Lung (tissue), 11 donors: ENCODE measurements at regions not wholly inside any gene's neighbourhood (a gene's known extent, or its start where the extent isn't known, plus 50 kb on each side); places are given as distances from the start of the nearest gene placed in this dataset.

Experiments used
- ATAC-seq: fragments of 200-7000 bp; cut with Tn5 transposase; one replicate; pipeline ENCODE4 v1.9.1; 2020; ENCODE audit warnings: moderate number of reproducible peaks; ENCODE audit not compliant: insufficient read depth, low FRiP score
- DNase-seq, 3 donors: peaks; one replicate each; pipeline ENCODE4 v3.0.0-alpha.2; 2013 to 2017
- H3K27ac ChIP-seq, 2 donors: one replicate each; pipeline ENCODE4 v1.5.1; 2013; ENCODE audit warnings: mild to moderate bottlenecking in 2 of 2, moderate library complexity in 2 of 2, control low read depth in 1 of 2, inconsistent platforms in 1 of 2, low read depth in 1 of 2, low read length in 1 of 2
- H3K27me3 ChIP-seq, 3 donors: one replicate each; pipeline ENCODE4 v1.5.1; 2013; ENCODE audit warnings: low read length in 2 of 3; ENCODE audit not compliant: control insufficient read depth in 3 of 3, insufficient read depth in 3 of 3
- H3K36me3 ChIP-seq, 4 donors: one replicate each; pipeline ENCODE4 v1.5.1; 2013; ENCODE audit warnings: low read length in 4 of 4, mild to moderate bottlenecking in 1 of 4, moderate library complexity in 1 of 4; ENCODE audit not compliant: control insufficient read depth in 4 of 4, insufficient read depth in 4 of 4
- H3K4me1 ChIP-seq, 5 donors: one replicate each; pipeline ENCODE4 v1.5.1; 2013; ENCODE audit warnings: low read length in 5 of 5, mild to moderate bottlenecking in 2 of 5, moderate library complexity in 1 of 5; ENCODE audit not compliant: control insufficient read depth in 5 of 5, insufficient read depth in 5 of 5
- H3K4me3 ChIP-seq: one replicate; pipeline ENCODE4 v1.5.1; 2013; ENCODE audit warnings: mild to moderate bottlenecking, control low read depth, moderate library complexity
- H3K9ac ChIP-seq, 2 donors: one replicate each; pipeline ENCODE4 v1.5.1; 2013; ENCODE audit warnings: low read length in 2 of 2, control low read depth in 1 of 2; ENCODE audit not compliant: insufficient read depth in 1 of 2
- H3K9me3 ChIP-seq, 4 donors: one replicate each; pipeline ENCODE4 v1.5.1; 2013; ENCODE audit warnings: low read length in 3 of 4, mild to moderate bottlenecking in 1 of 4, moderate library complexity in 1 of 4; ENCODE audit not compliant: control insufficient read depth in 4 of 4, insufficient read depth in 3 of 4
- CTCF ChIP-seq: IDR thresholded peaks from 2 replicates; pipeline ENCODE4 v1.5.1; 2012; ENCODE audit warnings: mild to moderate bottlenecking; ENCODE audit errors: control extremely low read depth, extremely low read depth
- WGBS, 2 donors: extraction: QIAGEN DNeasy Blood & Tissue Kit; methylation state at CpG; one replicate each; pipeline ENCODE4 v1.1.7; 2013; 5-methylcytosine and 5-hydroxymethylcytosine counted together
- donor health status: control.
- donor health status: control.
- donor health status: Bipolar disorder and iron deficiency.
- donor health status: healthy.
- donor health status: DM: yes; HTN: yes; CAD: no.

- no peak for ATAC-seq
- Histone ChIP-seq H3K27me3 (peaks cover 0 to 10% (median 6%) of the 10 kb centered on the region in 3 donors), H3K9me3 (peaks cover 0 to 2% (median 0%) of the 10 kb centered on the region in 4 donors), H3K4me3 (no peak overlapping the region), H3K27ac (no peak overlapping the region), H3K9ac (no peak overlapping the region), H3K36me3 (no peaks in the 10 kb centered on the region), H3K4me1 (peaks cover 0 to 18% (median 0%) of the 10 kb centered on the region in 5 donors)
- no peak for TF ChIP-seq CTCF
- DNase-seq = no peak
- 78 to 84% methylated on average over 6 of the region's 6 CpGs for WGBS, 2 donors
These were observed 255.7 kb downstream of the BUB3 start for GRCh38 chr10:123409884-123410283.

- no peaks in the 10 kb centered on the region for H3K36me3 ChIP-seq
- no peak overlapping the region for H3K4me3 ChIP-seq
- H3K9me3 ChIP-seq = peaks cover 0 to 2% (median 0%) of the 10 kb centered on the region in 4 donors
- peaks cover 0 to 14% (median 6%) of the 10 kb centered on the region in 3 donors for H3K27me3 ChIP-seq
- no peak for TF ChIP-seq CTCF
- 93% methylated on average over 2 of the region's 2 CpGs for WGBS, 2 donors
- peaks cover 0 to 18% (median 0%) of the 10 kb centered on the region in 5 donors for H3K4me1 ChIP-seq
- DNase-seq = no peak
- no peak for ATAC-seq
- H3K27ac ChIP-seq = no peak overlapping the region
- H3K9ac ChIP-seq = no peak overlapping the region
These were observed 252.8 kb upstream of the GPR26 start for GRCh38 chr10:123413353-123413752.

DNA sequence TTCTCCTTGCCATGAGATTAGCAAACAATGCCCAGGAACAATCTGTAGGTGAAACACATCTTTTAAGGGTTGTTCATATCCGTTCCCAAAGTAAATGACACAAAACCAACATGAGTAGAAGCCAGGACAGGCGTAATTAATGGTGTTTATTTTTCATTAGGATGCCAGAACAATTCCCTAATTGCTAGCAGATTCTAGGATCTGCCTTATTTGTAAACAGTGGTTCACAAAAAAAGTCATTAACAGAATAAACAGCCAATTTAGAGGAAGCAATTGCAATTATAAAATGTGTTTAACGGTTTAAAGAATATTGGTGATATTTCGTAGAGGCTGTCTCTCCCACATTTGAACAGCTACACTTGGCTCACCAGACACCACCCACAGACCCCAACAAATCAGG is 250.6 kb upstream of the GPR26 start:
- no peak for TF ChIP-seq CTCF
- Histone ChIP-seq H3K4me1 (no peaks in the 10 kb centered on the region), H3K36me3 (no peaks in the 10 kb centered on the region), H3K9ac (no peak overlapping the region), H3K4me3 (no peak overlapping the region), H3K27ac (no peak overlapping the region), H3K9me3 (peaks cover 0 to 4% (median 0%) of the 10 kb centered on the region in 4 donors), H3K27me3 (peaks cover 0 to 17% (median 6%) of the 10 kb centered on the region in 3 donors)
- ATAC-seq (no peak), DNase-seq (no peak)
- 62 to 74% methylated on average over 4 of the region's 4 CpGs for WGBS, 2 donors

DNA sequence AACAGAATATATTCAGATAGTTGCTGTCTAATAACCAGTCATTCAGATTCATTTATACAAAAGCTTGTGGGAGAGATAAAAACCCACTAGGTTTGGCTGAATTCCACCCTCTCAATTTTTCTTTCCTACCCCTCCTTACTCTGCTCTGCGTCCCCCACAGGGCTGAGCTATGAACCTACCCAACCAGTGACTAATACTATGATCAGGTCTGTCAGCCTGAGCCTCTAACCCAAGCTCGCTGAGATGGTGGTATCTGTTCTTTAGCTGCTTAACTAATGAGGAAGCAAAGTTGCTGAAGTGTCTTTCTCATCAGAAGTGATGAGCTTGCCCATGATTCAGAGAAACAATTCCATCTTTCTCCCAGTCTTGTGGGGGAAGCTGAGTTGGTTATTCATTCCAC is 248.7 kb upstream of the GPR26 start:
- Histone ChIP-seq H3K27ac (no peak overlapping the region), H3K4me3 (no peak overlapping the region), H3K27me3 (peaks cover 0 to 11% (median 0%) of the 10 kb centered on the region in 3 donors), H3K9ac (no peak overlapping the region), H3K9me3 (peaks cover 0 to 4% (median 0%) of the 10 kb centered on the region in 4 donors), H3K4me1 (no peaks in the 10 kb centered on the region), H3K36me3 (no peaks in the 10 kb centered on the region)
- TF ChIP-seq CTCF = no peak
- ATAC-seq (no peak), DNase-seq (no peak)
- WGBS, 2 donors = 76 to 77% methylated on average over 2 of the region's 2 CpGs
